CD4-positive, alpha-beta T cell treated with Interleukin-15 for 1 hour (primary cell): ENCODE measurements at regions not wholly inside any gene's neighbourhood (a gene's known extent, or its start where the extent isn't known, plus 50 kb on each side); places are given as distances from the start of the nearest gene placed in this dataset.
"Not testable (repeated sequence)": the region's sequence is repeated elsewhere in the genome, so short reads cannot be mapped to it uniquely, and the experiment has no call there.

Source experiments
- DNase-seq: peaks from one replicate; pipeline ENCODE4 v3.0.0-alpha.2; 2020

DNA sequence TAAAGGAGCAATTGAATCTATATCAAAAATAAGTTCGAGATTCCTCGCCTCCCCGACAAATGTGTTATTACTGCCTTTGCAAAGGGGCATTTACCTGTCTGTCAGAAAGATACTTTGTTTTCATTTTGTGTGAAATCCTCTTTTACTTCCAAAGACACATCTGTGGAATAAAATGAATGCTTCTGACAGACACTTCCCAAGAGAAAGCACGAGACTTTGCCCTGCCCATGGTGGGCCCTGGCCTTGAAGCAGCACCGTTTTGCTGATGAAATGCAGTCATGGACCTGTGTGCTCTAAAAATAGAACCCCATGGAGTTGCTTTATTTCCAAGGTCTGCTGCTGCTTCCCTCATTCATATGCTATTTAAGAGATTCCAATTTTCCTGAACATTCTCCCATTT, 85.9 kb upstream of the USP47 start:
- no peak for DNase-seq

DNA sequence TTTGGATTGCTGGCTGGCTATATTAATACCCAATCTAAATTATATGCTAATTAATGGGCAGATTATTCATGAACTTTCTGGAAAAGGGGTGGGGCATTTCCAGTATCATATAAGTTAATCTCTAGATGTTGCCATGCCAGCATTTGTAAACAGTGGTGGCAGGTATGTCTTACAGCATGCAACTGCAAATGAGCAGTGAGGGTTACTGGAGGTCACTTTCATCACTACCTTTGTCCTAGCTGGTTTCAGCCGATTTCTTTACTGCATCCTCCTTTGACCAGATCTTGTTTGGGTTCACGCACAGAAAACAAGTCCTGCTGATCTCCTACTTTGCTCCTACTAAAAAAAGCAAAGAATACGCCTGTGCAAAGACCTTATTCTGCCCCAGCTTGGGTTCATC, 89.1 kb upstream of the USP47 start:
- no peak for DNase-seq

GRCh38 chr11:11750017-11750878, 91.5 kb upstream of the USP47 start:
- DNase-seq = no peak

GRCh38 chr11:11748706-11749365, 92.9 kb upstream of the USP47 start:
- DNase-seq = no peak

DNA sequence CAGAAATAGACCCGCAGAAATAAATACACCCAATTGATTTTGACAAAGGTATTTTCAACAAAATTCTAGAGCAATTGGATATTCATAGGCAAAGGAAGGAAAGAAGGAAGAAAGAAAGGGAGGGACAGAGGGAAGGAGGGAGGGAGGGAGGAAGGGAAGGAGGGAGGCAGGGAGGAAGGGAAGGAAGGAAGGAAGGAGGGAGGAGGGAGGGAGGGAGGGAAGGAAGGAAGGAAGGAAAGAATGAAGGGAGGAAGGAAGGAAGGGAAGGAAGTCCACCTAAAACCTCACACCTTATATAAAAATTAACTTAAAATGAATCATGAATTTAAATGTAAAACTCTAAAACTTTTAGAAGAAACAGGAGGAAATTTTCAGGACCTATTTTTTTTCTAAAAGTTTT, 94.2 kb upstream of the USP47 start:
- no peak for DNase-seq

GRCh38 chr11:11746449-11746848, 95.3 kb upstream of the USP47 start:
- DNase-seq = no peak

- DNase-seq = no peak
Measured at GRCh38 chr11:11743216-11743615, 98.6 kb upstream of the USP47 start.

GRCh38 chr11:11742486-11742885, 99.3 kb upstream of the USP47 start:
- DNase-seq = no peak

- no peak for DNase-seq
Measured at GRCh38 chr11:11740836-11741235, 100.9 kb upstream of the USP47 start.

- DNase-seq = no peak
Measured at GRCh38 chr11:11740073-11740702, 101.6 kb upstream of the USP47 start.

DNA sequence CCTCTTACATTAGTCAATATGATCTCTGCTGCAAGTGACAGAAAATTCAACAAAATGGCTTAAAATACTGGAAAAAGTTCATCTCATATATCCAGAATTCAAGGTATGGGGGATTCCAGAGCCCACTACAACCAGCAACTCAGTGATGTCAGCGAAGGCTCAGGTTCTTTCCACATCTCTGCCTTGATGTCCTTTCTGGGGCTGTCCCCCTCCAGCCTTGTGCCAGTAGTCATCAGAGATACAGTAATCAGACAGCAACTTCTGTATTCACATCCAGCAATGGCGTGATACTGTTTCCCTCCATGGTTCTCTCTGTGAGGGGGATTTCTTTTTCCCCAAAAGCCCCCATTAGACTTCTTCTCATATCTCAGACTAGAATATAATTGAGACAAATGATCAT, 103.4 kb upstream of the USP47 start:
- no peak for DNase-seq

- DNase-seq = no peak
Measured at GRCh38 chr11:11735586-11735985, 106.2 kb upstream of the USP47 start.

DNA sequence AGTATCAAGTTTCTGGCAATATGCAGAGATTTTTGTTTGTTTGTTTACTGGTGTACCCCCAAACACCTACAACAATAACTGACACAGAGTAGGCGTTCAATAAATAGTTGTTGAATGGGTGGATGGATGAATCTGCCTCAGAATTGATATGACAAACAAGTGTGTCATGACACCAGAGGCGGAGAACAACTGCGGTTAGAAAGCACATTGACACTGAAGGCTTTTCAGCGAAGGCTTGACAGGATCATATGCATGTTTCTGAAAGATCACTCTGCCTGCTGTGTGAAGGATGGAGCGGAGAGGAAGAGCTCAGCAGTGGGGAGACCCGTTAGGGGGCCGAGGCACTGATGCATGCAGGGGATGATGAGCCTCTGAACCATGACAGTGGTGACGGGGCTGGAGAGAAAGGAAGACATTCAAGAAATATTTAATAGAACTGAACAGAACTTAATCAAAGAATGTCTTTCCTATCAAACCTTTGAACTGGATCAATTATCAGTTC, 108.5 kb upstream of the USP47 start:
- no peak for DNase-seq

DNA sequence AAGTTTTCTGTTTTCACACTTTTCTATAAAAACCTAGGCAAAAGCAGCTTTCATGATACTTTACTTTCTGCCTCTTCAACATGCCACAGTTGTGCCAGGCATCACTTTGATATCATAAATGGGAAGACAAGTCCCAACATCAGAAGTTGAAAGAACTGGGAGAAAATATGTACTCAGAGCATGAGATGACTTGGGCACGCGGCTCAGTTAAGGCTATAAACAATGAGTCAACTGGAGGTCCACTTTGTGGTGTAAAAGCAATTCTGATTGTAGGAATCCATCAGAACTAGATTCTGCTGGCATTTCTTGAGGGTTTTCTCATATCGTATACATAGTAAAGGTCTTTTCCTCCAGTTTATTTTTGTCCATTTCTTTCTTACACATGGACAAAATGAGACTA, 109.7 kb upstream of the USP47 start:
- no peak for DNase-seq

DNA sequence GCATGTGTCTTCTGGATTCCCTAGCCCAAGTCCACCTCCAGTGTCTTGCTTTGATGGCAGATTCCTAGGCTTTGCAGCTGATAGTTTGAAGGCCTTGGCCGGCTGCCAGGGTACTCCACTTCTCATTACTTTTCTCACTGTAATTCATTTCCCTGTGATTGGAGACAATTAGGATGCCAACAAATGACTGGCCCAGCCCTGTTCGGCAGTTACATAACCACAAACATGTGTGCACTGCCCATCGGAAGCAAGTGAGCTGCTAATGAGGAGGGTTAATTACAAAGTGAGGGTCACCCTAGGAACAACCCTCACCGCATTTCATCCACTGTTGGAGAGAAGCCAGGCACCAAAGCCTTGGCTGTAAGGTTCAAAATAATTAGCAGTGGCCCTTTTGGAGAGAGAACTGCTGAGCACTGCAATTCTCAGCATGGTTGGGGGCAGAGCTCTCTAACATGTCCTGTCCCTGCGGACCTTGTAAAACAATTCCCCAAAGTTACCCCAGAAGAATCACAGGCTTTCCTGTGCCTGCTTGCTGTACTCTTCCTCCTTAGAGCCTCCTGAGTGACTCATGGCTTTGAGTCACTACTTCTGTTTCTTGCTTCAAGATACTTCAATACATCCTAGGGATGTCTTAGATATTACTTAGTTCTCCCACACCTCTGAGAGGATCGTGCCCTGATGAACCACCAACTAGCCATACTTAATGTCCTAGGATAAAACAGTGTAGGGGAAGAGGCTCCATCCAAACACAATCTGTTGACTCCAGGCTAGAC, 109.7 kb upstream of the GALNT18 start:
- DNase-seq = no peak

DNA sequence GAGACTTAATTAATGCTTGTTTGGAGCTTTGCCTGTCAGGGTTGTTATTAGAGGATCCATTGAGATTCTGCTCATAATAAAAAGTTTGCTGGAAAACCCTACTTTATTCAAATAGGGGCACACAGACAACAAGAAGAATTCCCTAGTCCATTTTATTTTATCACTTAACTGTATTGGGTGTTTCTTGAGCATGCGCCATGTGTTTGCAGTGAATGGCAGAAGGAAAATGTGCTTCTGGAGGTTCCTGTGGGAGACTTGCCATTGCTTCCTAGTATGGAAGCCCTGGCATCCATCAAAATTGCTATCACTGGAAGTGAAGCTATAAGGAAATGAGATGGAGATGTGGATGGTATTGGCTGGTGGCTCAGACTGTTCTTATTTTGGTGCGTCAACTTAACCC, 106.6 kb upstream of the GALNT18 start:
- DNase-seq = no peak

- DNase-seq = no peak
Measured at GRCh38 chr11:11725438-11725837, 103.6 kb upstream of the GALNT18 start.

DNA sequence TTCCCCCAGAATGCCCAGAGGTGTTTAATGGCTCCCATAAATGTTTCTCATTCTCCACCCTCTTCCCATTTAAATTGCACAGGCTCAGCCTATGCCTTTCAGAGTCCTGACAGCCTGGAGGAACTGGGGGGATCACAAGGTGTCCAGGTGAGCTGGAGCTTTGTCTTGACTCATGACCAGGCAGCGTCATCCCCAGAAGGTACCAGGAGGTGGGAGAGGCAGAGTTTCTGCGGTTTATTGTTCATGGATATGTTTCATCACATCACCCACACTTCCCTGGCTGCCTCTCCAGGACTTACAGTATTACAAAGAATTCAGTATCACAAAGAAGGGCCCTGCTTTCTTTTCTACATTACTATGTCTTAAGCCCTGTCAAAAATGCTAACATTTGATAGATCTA, 103.2 kb upstream of the GALNT18 start:
- DNase-seq = no peak

DNA sequence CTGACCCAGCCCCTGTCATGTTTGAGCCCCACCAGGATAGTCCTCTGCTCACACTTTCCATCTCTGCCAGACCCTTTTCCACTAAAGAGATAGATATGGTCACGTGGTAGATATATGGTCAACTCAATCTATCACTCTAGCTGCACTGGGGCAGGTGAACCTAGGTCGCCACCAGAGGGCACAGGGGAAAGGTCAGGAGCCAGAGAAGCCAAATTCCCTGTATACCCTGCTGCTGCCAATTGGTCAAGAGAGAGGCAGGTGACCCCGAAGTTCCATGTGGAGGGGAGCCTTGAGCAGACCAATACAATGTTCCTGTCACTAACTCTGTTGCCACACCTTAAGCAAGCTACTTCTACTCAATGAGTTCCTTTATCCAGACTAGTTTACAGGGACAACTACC, 101.1 kb upstream of the GALNT18 start:
- no peak for DNase-seq

GRCh38 chr11:11722246-11722645, 100.4 kb upstream of the GALNT18 start:
- no peak for DNase-seq

GRCh38 chr11:11718511-11718910, 96.7 kb upstream of the GALNT18 start:
- no peak for DNase-seq

DNA sequence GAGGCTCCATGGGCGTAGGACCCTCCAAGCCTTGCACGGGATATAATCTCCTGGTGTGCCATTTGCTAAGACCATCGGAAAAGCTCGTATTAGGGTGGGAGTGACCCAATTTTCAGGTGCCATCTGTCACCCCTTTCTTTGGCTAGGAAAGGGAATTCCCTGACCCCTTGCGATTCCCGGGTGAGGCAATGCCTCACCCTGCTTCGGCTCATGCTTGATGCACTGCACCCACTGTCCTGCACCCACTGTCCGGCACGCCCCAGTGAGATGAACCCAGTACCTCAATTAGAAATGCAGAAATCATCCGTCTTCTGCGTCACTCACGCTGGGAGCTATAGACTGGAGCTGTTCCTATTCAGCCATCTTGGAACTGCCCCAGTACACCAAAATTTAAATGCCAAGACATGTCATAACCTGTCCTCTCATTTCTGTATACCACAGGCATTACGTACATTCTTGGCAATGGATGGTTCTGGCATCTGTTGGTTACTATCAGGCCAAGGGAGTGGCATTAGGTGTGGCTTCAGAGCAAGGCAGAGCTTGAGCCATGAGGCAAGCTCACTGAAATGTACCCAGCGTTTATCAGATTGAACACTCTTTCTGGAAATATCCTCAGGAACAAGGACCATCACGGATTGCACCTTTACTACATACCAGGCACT, 95.4 kb upstream of the GALNT18 start:
- DNase-seq = no peak

DNA sequence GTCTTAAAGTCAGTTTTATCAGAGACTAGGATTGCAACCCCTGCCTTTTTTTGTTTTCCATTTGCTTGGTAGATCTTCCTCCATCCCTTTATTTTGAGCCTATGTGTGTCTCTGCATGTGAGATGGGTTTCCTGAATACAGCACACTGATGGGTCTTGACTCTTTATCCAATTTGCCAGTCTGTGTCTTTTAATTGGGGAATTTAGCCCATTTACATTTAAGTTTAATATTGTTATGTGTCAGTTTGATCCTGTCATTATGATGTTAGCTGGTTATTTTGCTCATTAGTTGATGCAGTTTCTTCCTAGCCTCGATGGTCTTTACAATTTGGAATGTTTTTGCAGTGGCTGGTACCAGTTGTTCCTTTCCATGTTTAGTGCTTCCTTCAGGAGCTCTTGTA, 93.3 kb upstream of the GALNT18 start:
- not testable (repeated sequence) for DNase-seq
